ENCODE measurements at regions not wholly inside any gene's neighbourhood (a gene's known extent, or its start where the extent isn't known, plus 50 kb on each side); places are given as distances from the start of the nearest gene placed in this dataset.

DNA sequence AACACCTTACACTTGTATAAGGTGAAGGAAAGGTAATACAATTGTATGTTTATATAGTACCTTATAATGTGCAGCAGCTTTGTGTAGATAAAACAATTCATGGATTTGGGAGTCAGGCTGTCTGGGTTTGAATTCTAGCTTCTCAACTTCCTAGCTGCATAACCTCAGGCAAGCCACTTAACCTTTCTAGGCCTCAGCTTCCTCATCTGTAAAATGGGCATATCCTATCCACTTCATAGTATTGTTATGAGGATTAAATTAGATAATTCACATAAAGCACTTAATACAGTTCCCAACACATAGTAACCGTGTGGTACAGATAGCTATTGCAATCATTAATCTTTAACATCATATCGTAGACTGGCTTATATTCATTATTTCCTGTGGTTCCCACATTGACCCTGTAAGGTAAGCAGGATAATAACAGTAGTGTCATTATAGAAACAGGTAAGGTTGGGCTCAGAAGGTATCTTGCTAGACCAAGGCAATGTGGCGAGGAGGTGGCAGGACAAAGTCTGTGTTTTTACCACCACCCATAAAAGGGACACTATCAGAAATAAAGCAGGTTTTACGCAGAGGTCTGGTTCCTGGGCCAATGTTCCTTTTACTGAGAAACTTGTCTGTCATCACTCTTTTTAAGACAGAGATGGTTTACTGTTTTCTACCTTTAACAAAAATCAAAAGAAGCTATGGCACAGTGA is 334.1 kb downstream of the RRAGC start:
- Histone ChIP-seq H3K27ac (no peak overlapping the region), H3K9me3 (replicated peaks in 1 of 3) (no peaks in the 10 kb centered on the region), H3K4me1 (replicated peaks in 1 of 2) (no peaks in the 10 kb centered on the region), H3K4me3 (no peak overlapping the region), H3K36me3 (replicated peaks in 1 of 2) (no peaks in the 10 kb centered on the region), H3K27me3 (peaks cover 7% of the 10 kb centered on the region)
- 77 to 87% (median 84%) methylated on average over 4 of the region's 4 CpGs for WGBS, 4 donors
- intact Hi-C loops (cut with DNase I), result no loop called here
- TF ChIP-seq POLR2A (IDR thresholded peaks at IDR 0.05), result no peak
- TF ChIP-seq, protein P1, sequence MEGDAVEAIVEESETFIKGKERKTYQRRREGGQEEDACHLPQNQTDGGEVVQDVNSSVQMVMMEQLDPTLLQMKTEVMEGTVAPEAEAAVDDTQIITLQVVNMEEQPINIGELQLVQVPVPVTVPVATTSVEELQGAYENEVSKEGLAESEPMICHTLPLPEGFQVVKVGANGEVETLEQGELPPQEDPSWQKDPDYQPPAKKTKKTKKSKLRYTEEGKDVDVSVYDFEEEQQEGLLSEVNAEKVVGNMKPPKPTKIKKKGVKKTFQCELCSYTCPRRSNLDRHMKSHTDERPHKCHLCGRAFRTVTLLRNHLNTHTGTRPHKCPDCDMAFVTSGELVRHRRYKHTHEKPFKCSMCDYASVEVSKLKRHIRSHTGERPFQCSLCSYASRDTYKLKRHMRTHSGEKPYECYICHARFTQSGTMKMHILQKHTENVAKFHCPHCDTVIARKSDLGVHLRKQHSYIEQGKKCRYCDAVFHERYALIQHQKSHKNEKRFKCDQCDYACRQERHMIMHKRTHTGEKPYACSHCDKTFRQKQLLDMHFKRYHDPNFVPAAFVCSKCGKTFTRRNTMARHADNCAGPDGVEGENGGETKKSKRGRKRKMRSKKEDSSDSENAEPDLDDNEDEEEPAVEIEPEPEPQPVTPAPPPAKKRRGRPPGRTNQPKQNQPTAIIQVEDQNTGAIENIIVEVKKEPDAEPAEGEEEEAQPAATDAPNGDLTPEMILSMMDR (IDR thresholded peaks at IDR 0.05), result no peak
- no peak for DNase-seq

DNA sequence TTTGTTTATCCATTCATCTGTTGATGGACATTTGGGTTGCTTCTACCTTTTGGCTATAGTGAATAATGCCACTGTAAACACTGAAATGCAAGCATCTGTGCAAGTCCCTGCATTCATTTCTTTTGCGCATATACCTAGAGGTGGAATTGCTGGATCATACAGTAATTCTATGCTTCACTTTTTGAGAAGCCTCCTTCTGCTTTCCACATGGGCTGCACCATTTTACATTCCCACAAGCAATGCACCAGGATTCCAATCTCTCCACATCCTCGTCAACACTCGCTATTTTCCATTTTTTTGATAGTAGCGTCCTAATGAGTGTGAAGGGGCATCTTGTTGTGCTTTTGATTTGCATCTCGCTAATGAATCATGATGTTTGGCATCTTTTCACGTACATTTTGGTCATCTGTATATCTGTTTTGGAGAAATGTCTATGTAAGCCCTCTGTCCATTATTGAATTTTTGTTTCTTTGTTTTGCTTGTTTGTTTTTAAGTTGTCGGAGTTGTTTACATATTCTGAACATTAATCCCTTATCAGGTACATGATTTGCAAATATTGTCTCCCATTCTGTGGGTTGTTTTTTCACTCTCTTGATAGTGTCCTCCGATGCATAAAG is 335.4 kb downstream of the RRAGC start:
- WGBS, 4 donors, result 82 to 88% (median 84%) methylated on average over 8 of the region's 8 CpGs

DNA sequence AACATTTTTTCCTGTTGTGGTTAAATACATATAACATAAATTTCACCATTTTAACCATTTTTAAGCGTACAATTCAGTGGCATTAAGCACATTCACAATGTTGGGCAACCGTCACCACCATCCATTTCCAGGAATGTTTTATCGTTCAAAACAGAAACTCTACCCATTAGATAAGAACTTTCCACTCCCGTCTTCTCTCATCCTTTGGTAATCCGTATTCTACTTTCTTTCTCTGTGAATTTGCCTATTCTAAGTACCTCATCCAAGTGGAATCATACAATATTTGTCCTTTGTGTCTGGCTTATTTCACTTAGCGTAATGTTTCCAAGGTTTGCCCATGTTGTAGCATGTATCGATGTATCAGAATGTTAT is 336.0 kb downstream of the RRAGC start:
- Histone ChIP-seq H3K27ac (no peak overlapping the region), H3K4me1 (replicated peaks in 1 of 2) (no peaks in the 10 kb centered on the region), H3K36me3 (replicated peaks in 1 of 2) (no peaks in the 10 kb centered on the region), H3K27me3 (peaks cover 7% of the 10 kb centered on the region), H3K9me3 (replicated peaks in 1 of 3) (no peaks in the 10 kb centered on the region), H3K4me3 (no peak overlapping the region)
- TF ChIP-seq, protein P1 (IDR thresholded peaks at IDR 0.05), result no peak
- no peak for TF ChIP-seq POLR2A (IDR thresholded peaks at IDR 0.05)
- DNase-seq, result no peak
- intact Hi-C loops (cut with DNase I), result no loop called here
- WGBS, 4 donors, result 81 to 87% (median 85%) methylated on average over 7 of the region's 7 CpGs

More for the DNA sequence above, 335.4 kb downstream of the RRAGC start:
- Histone ChIP-seq H3K4me1 (replicated peaks in 1 of 2) (no peaks in the 10 kb centered on the region), H3K36me3 (replicated peaks in 1 of 2) (no peaks in the 10 kb centered on the region), H3K4me3 (no peak overlapping the region), H3K9me3 (replicated peaks in 1 of 3) (no peaks in the 10 kb centered on the region), H3K27ac (no peak overlapping the region), H3K27me3 (peaks cover 7% of the 10 kb centered on the region)
- no peak for DNase-seq
- TF ChIP-seq, protein P1 (IDR thresholded peaks at IDR 0.05), result no peak
- no peak for TF ChIP-seq POLR2A (IDR thresholded peaks at IDR 0.05)
- intact Hi-C loops (cut with DNase I), result no loop called here

DNA sequence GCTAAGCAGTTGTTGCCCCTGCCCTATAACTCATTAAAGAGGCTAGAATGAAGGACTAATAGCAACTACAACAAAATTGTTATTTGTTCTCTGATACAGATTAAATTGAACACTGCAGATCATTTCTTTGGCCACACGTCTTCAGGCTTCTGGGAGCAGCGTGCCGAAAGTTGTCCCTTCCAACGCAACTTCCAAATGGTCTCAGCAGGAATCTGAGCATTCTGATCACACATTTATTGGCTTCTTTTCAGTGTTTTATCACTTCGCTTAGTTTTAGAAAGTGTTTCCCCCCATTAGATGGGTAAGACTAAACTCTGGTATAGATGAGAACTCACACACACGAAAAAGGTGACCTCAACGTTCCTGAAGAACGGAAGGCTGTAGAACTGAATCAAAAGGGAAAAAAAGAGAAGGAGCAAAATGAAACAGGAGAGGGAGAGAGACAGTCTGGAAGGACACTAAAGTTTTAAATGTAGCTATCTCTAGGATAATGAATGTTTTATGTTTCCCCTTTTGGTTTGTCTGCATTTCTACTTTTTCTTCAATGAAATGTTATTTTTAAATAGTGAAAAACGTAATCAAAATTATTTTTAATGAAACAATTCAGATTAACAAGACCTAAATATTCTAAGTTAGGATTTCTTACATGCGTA is 336.5 kb downstream of the RRAGC start:
- TF ChIP-seq, protein P1 (IDR thresholded peaks at IDR 0.05), result no peak
- no peak for TF ChIP-seq POLR2A (IDR thresholded peaks at IDR 0.05)
- Histone ChIP-seq H3K4me3 (no peak overlapping the region), H3K4me1 (replicated peaks in 1 of 2) (no peaks in the 10 kb centered on the region), H3K36me3 (replicated peaks in 1 of 2) (no peaks in the 10 kb centered on the region), H3K9me3 (replicated peaks in 1 of 3) (no peaks in the 10 kb centered on the region), H3K27ac (no peak overlapping the region), H3K27me3 (peaks cover 7% of the 10 kb centered on the region)
- no peak for DNase-seq
- 61 to 64% (median 63%) methylated on average over 10 of the region's 10 CpGs for WGBS, 4 donors
- intact Hi-C loops (cut with DNase I), result no loop called here

All from adrenal gland (tissue), 9 donors.